Upper lobe of right lung (tissue), 1 donor: ENCODE measurements at regions not wholly inside any gene's neighbourhood (a gene's known extent, or its start where the extent isn't known, plus 50 kb on each side); places are given as distances from the start of the nearest gene placed in this dataset.

Source experiments
- ATAC-seq: fragments of 200-7000 bp; cut with Tn5 transposase; one replicate; pipeline ENCODE4 v1.9.1; 2020; ENCODE audit warnings: mild to moderate bottlenecking, moderate library complexity
- DNase-seq: peaks from one replicate; pipeline ENCODE4 v3.0.0-alpha.2; 2020
- H3K27ac ChIP-seq: fragments of 200-600 bp; one replicate; pipeline ENCODE4 v1.8.0; 2022
- H3K27me3 ChIP-seq: fragments of 200-600 bp; one replicate; pipeline ENCODE4 v1.8.0; 2022; ENCODE audit warnings: mild to moderate bottlenecking
- H3K36me3 ChIP-seq: fragments of 200-600 bp; one replicate; pipeline ENCODE4 v1.8.0; 2022
- H3K4me1 ChIP-seq: fragments of 200-600 bp; one replicate; pipeline ENCODE4 v1.8.0; 2022
- H3K4me3 ChIP-seq: fragments of 200-600 bp; one replicate; pipeline ENCODE4 v1.8.0; 2022; ENCODE audit warnings: mild to moderate bottlenecking
- H3K9me3 ChIP-seq: fragments of 200-600 bp; one replicate; pipeline ENCODE4 v1.8.0; 2022
- intact Hi-C: fragments of 100-400 bp; cut with DNase I; formaldehyde crosslinking; loops from one replicate; pipeline ENCODE4 v1.11.0; 2022
- TF ChIP-seq, protein P1 (sequence below): fragments of 200-600 bp; IDR thresholded peaks from one replicate; pipeline ENCODE4 v1.8.0; 2022; ENCODE audit warnings: antibody characterized with exemption
- donor health status: DM: no; HTN: yes; CAD: no; lungs with severe emphysema.

DNA sequence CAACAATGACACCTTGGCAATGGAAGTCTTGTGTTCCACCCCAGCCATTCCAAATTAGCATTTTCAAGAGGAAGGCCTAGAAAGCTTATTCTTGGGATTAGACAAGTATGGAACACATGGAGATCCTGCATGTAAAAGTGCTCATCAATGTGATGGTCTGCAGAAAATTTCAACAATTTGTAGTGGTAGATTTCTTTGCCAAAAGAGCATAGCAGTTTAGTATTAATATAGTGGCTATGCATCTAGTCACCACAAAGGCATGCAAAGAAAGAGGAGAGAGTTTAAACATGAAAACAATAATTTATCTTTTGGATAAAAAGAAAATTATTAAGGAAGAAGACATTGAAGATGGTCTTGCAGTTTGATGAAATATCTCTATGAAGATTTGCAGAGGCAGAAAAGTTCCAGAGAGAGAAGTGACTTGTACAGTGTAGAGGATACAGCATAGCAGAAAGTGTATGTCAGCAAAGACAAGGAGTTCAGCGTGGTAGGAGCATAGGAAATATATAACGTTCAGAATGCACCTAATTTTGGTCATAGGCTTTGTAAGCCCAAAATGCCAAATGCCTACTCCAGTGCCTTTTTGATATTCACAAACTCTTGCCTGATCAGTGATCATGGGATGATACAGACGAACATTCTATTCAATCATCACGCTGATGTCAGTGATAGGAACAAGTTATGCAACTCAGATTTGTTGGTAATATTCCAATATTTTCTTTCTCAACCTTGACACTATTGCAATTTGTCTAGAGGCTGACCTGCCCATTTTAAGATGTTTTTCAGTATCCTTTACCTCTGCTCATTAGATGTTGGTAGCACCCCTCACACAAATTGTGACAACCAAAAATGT, 727.9 kb upstream of the SOX9 start:
- Histone ChIP-seq H3K4me1 (no peaks in the 10 kb centered on the region), H3K36me3 (no peaks in the 10 kb centered on the region), H3K9me3 (no peaks in the 10 kb centered on the region), H3K27me3 (no peaks in the 10 kb centered on the region), H3K27ac (no peak overlapping the region), H3K4me3 (no peak overlapping the region)
- intact Hi-C loops, result no loop called here
- DNase-seq, result no peak
- no peak for ATAC-seq
- TF ChIP-seq, protein P1, sequence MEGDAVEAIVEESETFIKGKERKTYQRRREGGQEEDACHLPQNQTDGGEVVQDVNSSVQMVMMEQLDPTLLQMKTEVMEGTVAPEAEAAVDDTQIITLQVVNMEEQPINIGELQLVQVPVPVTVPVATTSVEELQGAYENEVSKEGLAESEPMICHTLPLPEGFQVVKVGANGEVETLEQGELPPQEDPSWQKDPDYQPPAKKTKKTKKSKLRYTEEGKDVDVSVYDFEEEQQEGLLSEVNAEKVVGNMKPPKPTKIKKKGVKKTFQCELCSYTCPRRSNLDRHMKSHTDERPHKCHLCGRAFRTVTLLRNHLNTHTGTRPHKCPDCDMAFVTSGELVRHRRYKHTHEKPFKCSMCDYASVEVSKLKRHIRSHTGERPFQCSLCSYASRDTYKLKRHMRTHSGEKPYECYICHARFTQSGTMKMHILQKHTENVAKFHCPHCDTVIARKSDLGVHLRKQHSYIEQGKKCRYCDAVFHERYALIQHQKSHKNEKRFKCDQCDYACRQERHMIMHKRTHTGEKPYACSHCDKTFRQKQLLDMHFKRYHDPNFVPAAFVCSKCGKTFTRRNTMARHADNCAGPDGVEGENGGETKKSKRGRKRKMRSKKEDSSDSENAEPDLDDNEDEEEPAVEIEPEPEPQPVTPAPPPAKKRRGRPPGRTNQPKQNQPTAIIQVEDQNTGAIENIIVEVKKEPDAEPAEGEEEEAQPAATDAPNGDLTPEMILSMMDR, result no peak

DNA sequence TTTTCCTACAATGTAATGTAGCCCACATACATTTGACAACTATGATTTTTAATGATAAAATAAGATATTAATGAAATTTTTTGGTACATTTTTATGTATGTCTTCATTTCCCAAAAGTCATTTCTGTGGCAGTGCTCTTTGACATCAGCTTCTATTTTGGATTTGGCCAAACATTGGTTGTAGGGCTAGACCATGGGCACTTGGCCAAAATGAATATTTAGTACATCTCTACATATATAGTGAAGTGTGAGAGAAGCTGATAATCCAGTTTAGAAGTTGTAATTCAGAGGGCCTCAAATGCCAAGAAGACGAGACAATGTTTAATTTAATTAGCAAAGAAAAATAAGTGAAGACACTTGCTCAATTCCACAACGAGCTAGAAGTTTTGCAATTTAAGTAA, 724.9 kb upstream of the SOX9 start:
- intact Hi-C loops, result no loop called here
- TF ChIP-seq, protein P1, result no peak
- ATAC-seq (no peak), DNase-seq (no peak)
- no peaks in the 10 kb centered on the region for H3K36me3 ChIP-seq
- no peak overlapping the region for H3K4me3 ChIP-seq
- H3K27ac ChIP-seq, result no peak overlapping the region
- no peaks in the 10 kb centered on the region for H3K9me3 ChIP-seq
- no peaks in the 10 kb centered on the region for H3K4me1 ChIP-seq
- H3K27me3 ChIP-seq, result no peaks in the 10 kb centered on the region

DNA sequence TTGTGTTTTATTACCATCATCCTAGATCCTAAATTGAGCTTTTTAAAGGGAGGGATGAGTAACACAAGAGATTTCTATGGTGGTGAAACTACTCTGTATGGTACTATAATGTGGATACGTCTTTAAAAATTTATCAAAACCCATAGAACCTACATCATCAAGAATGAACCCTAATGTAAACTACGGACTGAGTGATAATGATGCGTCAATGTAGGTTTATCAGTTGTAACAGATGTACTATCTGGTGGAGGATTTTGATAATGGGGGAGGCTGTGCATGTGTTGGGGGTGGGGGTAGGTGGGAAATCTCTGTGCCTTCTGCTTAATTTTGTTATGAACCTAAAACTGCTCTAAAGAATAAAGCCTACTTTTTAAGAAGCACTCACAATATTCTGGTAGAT, 724.1 kb upstream of the SOX9 start:
- intact Hi-C loops, result no loop called here
- H3K9me3 ChIP-seq, result no peaks in the 10 kb centered on the region
- TF ChIP-seq, protein P1, result no peak
- H3K36me3 ChIP-seq, result no peaks in the 10 kb centered on the region
- H3K4me3 ChIP-seq, result no peak overlapping the region
- H3K27me3 ChIP-seq, result no peaks in the 10 kb centered on the region
- DNase-seq, result no peak
- no peak overlapping the region for H3K27ac ChIP-seq
- H3K4me1 ChIP-seq, result no peaks in the 10 kb centered on the region
- no peak for ATAC-seq

DNA sequence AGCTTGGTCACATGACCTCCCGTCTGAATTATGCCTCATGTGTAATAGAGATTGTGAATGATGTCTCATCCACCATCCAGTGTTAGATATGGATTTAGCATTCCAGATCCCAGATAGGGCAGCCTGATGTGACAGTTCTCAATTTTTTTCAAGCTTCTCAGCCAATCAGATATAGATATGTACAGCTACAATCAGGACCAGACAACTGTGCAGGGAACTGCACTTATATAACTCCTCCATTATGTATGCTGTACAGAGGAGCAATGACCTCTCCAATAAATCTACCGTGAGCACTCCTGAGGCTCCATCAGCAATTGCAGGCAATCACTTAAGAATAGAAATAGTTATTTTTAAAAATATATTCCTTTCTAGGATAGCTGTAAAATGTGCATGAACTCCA, 722.8 kb upstream of the SOX9 start:
- H3K4me3 ChIP-seq, result no peak overlapping the region
- H3K36me3 ChIP-seq, result no peaks in the 10 kb centered on the region
- DNase-seq (no peak), ATAC-seq (no peak)
- intact Hi-C loops, result no loop called here
- no peaks in the 10 kb centered on the region for H3K27me3 ChIP-seq
- no peak overlapping the region for H3K27ac ChIP-seq
- TF ChIP-seq, protein P1, result no peak
- H3K9me3 ChIP-seq, result no peaks in the 10 kb centered on the region
- H3K4me1 ChIP-seq, result no peaks in the 10 kb centered on the region

DNA sequence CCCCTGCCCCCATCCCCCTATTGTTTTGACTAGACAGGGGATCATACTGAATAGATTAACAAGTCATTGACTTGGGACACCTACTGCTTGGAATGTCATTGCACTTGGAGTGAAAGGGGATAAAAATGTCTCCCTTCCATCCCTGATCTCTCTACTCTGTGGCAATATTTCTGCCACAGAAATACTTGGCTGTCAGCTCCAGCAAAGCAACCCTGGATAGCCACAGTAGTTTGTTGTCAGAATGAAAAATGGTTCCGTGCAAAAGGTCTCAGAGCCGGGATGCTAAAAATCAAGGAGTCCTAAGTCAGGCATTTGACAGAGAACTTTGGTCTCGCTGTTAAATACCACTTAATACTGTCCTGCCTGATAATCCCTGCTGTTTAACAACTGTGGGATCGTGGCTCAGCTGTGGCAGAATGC, 722.0 kb upstream of the SOX9 start:
- H3K9me3 ChIP-seq, result no peaks in the 10 kb centered on the region
- H3K27me3 ChIP-seq, result no peaks in the 10 kb centered on the region
- no peaks in the 10 kb centered on the region for H3K36me3 ChIP-seq
- no peak for DNase-seq
- H3K4me3 ChIP-seq, result no peak overlapping the region
- H3K27ac ChIP-seq, result no peak overlapping the region
- intact Hi-C loops, result no loop called here
- H3K4me1 ChIP-seq, result no peaks in the 10 kb centered on the region
- TF ChIP-seq, protein P1, result no peak
- no peak for ATAC-seq
